ENCODE measurements at regions not wholly inside any gene's neighbourhood (a gene's known extent, or its start where the extent isn't known, plus 50 kb on each side); places are given as distances from the start of the nearest gene placed in this dataset.
A peak's percentile ranks its signal among the peaks of the same experiment; 100 is the strongest.
"Not testable (repeated sequence)": the region's sequence is repeated elsewhere in the genome, so short reads cannot be mapped to it uniquely, and the experiment has no call there.

- H3K4me1 ChIP-seq: peaks cover 0 to 18% (median 8%) of the 10 kb centered on the region in 4 donors
- H3K9me3 ChIP-seq: no peaks in the 10 kb centered on the region
- no peak overlapping the region for H3K27ac ChIP-seq
- H3K27me3 ChIP-seq: no peaks in the 10 kb centered on the region
- 68 to 70% methylated on average over 15 of the region's 15 CpGs for WGBS, 2 donors
- no peak for TF ChIP-seq POLR2A (IDR thresholded peaks at IDR 0.05)
- TF ChIP-seq EP300 (IDR thresholded peaks at IDR 0.05): no peak
- no peak for TF ChIP-seq POLR2AphosphoS5 (IDR thresholded peaks at IDR 0.05)
- H3K36me3 ChIP-seq: no peaks in the 10 kb centered on the region
- intact Hi-C loops (cut with DNase I): no loop called here
- DNase-seq: peak; percentile 46
- H3K4me3 ChIP-seq: no peak overlapping the region
These were observed 61.5 kb downstream of the RPUSD4 start for GRCh38 chr11:126149759-126150625.

DNA sequence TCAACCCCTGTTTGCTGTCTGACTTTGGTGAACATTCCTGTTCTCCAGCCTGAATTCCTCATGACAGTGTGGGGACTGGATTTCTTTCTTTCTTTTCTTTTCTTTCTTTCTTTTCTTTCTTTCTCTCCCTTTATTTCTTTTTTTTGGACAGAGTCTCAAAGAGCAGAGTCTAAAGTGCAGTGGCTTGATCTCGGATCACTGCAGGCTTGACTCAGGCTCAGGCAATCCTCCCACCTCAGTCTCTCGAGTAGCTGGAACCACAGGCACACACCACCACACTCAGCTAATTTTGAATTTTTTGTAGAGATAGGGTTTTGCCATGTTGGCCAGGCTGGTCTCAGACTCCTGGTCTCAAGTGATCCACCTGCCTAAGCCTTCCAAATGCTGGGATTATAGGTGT, 63.1 kb downstream of the RPUSD4 start:
- Histone ChIP-seq H3K36me3 (no peaks in the 10 kb centered on the region), H3K4me1 (peaks cover 0 to 18% (median 8%) of the 10 kb centered on the region in 4 donors), H3K27ac (no peak overlapping the region), H3K4me3 (no peak overlapping the region), H3K9me3 (no peaks in the 10 kb centered on the region), H3K27me3 (no peaks in the 10 kb centered on the region)
- intact Hi-C loops (cut with DNase I): no loop called here
- no peak for DNase-seq
- WGBS, 2 donors: 44 to 82% methylated on average over 2 of the region's 2 CpGs
- no peak for TF ChIP-seq POLR2A (IDR thresholded peaks at IDR 0.05)
- TF ChIP-seq EP300 (IDR thresholded peaks at IDR 0.05): no peak
- TF ChIP-seq CTCF (IDR thresholded peaks at IDR 0.05): no peak
- TF ChIP-seq POLR2AphosphoS5 (IDR thresholded peaks at IDR 0.05): no peak

DNA sequence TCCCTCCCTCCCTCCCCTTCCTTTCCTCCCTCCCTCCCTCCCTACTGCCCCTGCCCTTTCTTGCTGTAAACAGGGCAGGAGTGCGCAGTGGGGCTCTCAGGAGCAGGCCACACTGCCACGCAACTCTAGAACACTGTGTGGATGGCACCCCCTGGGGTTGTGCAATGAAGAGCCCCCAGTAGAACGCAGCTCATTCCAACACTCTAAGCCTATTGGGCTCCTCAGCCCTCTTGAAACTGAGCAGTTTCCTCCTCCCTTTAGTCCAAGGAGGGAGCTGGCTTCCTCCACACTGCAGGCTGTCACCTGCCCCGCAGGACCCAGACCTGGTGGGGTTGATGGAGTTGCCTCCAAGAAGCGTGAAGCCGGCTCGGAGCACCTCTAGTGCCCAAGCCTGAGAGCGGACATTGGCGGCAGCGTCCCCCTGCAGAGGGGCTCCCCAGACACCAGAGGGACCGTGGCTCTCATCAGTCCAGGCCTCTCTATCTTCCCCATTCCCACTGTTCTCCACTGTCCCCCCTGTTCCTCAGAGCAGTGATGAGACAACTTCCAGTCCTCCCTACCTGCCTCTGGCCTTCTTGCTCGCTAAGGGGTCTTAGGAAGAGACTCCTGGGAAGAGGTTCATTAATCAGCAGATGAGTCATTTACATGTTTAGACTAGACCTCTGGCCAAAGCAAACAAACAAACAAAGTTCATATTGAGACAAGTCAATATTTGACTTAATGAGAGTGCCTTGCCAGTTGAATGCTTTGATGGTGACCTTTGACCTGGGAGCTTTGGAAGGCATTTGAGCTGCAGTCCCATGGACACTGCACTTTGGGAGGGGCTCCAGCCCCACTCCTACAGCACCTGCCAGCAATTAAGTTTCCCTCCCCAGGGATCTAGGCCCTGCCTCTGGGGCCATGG, 64.0 kb downstream of the RPUSD4 start:
- no peaks in the 10 kb centered on the region for H3K36me3 ChIP-seq
- WGBS, 2 donors: 91 to 93% methylated on average over 12 of the region's 12 CpGs
- intact Hi-C loops (cut with DNase I): no loop called here

GRCh38 chr11:126146454-126147192, 64.8 kb downstream of the RPUSD4 start:
- DNase-seq: no peak
- no peaks in the 10 kb centered on the region for H3K27me3 ChIP-seq
- intact Hi-C loops (cut with DNase I): no loop called here
- H3K36me3 ChIP-seq: no peaks in the 10 kb centered on the region
- no peak for TF ChIP-seq POLR2A (IDR thresholded peaks at IDR 0.05)
- TF ChIP-seq CTCF (IDR thresholded peaks at IDR 0.05): no peak
- TF ChIP-seq EP300 (IDR thresholded peaks at IDR 0.05): no peak
- TF ChIP-seq POLR2AphosphoS5 (IDR thresholded peaks at IDR 0.05): no peak
- no peak overlapping the region for H3K4me3 ChIP-seq
- peak overlapping the region in 2 of 4 donors; percentile 2 to 10 for H3K27ac ChIP-seq
- no peaks in the 10 kb centered on the region for H3K9me3 ChIP-seq
- WGBS, 2 donors: 69 to 78% methylated on average over 23 of the region's 23 CpGs
- H3K4me1 ChIP-seq: peaks cover 0 to 27% (median 12%) of the 10 kb centered on the region in 4 donors

More for the DNA sequence above, 64.0 kb downstream of the RPUSD4 start:
- peaks cover 0 to 18% (median 8%) of the 10 kb centered on the region in 4 donors for H3K4me1 ChIP-seq
- no peak overlapping the region for H3K4me3 ChIP-seq
- H3K27me3 ChIP-seq: no peaks in the 10 kb centered on the region
- TF ChIP-seq POLR2AphosphoS5 (IDR thresholded peaks at IDR 0.05): no peak
- peak overlapping the region in 1 of 4 donors; percentile 10 for H3K27ac ChIP-seq
- peak; percentile 56 for DNase-seq
- no peaks in the 10 kb centered on the region for H3K9me3 ChIP-seq

GRCh38 chr11:126145954-126146353, 65.5 kb downstream of the RPUSD4 start:
- peak; percentile 54 for DNase-seq
- H3K9me3 ChIP-seq: no peaks in the 10 kb centered on the region
- no peak overlapping the region for H3K27ac ChIP-seq
- intact Hi-C loops (cut with DNase I): no loop called here
- no peak for TF ChIP-seq POLR2A (IDR thresholded peaks at IDR 0.05)
- no peak for TF ChIP-seq POLR2AphosphoS5 (IDR thresholded peaks at IDR 0.05)
- TF ChIP-seq CTCF (IDR thresholded peaks at IDR 0.05): no peak
- TF ChIP-seq EP300 (IDR thresholded peaks at IDR 0.05): no peak
- no peaks in the 10 kb centered on the region for H3K36me3 ChIP-seq
- WGBS, 2 donors: 74 to 80% methylated on average over 9 of the region's 9 CpGs
- H3K27me3 ChIP-seq: no peaks in the 10 kb centered on the region
- peaks cover 0 to 33% (median 18%) of the 10 kb centered on the region in 4 donors for H3K4me1 ChIP-seq
- no peak overlapping the region for H3K4me3 ChIP-seq

- H3K4me3 ChIP-seq; intact Hi-C loops (cut with DNase I); H3K27ac ChIP-seq; H3K36me3 ChIP-seq; H3K27me3 ChIP-seq; DNase-seq; H3K9me3 ChIP-seq: not testable (repeated sequence)
- WGBS, 2 donors: 47 to 74% methylated on average over 2 of the region's 2 CpGs
- H3K4me1 ChIP-seq: peaks cover 0 to 58% (median 42%) of the 10 kb centered on the region in 4 donors
These were observed 68.0 kb downstream of the RPUSD4 start for GRCh38 chr11:126143491-126143890.
